H1 (cell line): ENCODE measurements at regions not wholly inside any gene's neighbourhood (a gene's known extent, or its start where the extent isn't known, plus 50 kb on each side); places are given as distances from the start of the nearest gene placed in this dataset.

Source experiments
- CTCF ChIA-PET: fragments of 300-600 bp; sonication (Branson Sonifier 250); formaldehyde crosslinking; loops from one replicate; lab custom pipeline; 2021; ENCODE audit not compliant: partially characterized antibody; lab: Charles Lee
- POLR2A ChIA-PET: fragments of 300-600 bp; sonication (Branson Sonifier 250); formaldehyde crosslinking; loops from one replicate; lab custom pipeline; 2021; ENCODE audit warnings: inconsistent platforms; ENCODE audit not compliant: partially characterized antibody; lab: Charles Lee
- DNase-seq, 2 experiments: peaks; one replicate each; pipeline versions ENCODE4 v3.0.0 to v3.0.0-alpha.2; 2010 to 2022; ENCODE audit warnings: low spot score in 2 of 2, low read depth in 1 of 2, mixed read lengths in 1 of 2
- FAIRE-seq: peaks from 2 replicates; lab custom pipeline; 2011; peaks lifted over from hg19 to GRCh38; lab: Jason Lieb, UNC
- H2AFZ ChIP-seq: 2 replicates; pipeline ENCODE4 v1.8.1; 2012; ENCODE audit warnings: low read length, inconsistent platforms
- H2AK5ac ChIP-seq: 2 replicates; pipeline ENCODE4 v1.6.1; 2013; ENCODE audit warnings: low read depth, low read length
- H2BK120ac ChIP-seq: replicated peaks from 2 replicates; pipeline ENCODE3; 2013; ENCODE audit warnings: low read depth, low read length, inconsistent platforms
- H2BK12ac ChIP-seq: 2 replicates; pipeline ENCODE4 v1.6.1; 2013; ENCODE audit warnings: low read depth, low read length
- H2BK15ac ChIP-seq: 2 replicates; pipeline ENCODE4 v1.6.1; 2013; ENCODE audit warnings: low read length
- H2BK20ac ChIP-seq: 2 replicates; pipeline ENCODE4 v1.6.1; 2013; ENCODE audit warnings: low read length
- H2BK5ac ChIP-seq: 2 replicates; pipeline ENCODE4 v1.6.1; 2013; ENCODE audit warnings: low read depth, low read length
- H3K14ac ChIP-seq: 2 replicates; pipeline ENCODE4 v1.6.1; 2013; ENCODE audit warnings: inconsistent platforms; ENCODE audit not compliant: insufficient read length
- H3K18ac ChIP-seq: 2 replicates; pipeline ENCODE4 v1.6.1; 2013; ENCODE audit warnings: low read length; ENCODE audit errors: extremely low read depth
- H3K23ac ChIP-seq: 2 replicates; pipeline ENCODE4 v1.6.1; 2013; ENCODE audit warnings: inconsistent platforms; ENCODE audit not compliant: insufficient read length
- H3K23me2 ChIP-seq: 2 replicates; pipeline ENCODE4 v1.6.1; 2013; ENCODE audit warnings: low read depth, low read length
- H3K27ac ChIP-seq: 2 replicates; pipeline ENCODE4 v1.6.1; 2011; ENCODE audit warnings: low read depth, low read length, inconsistent platforms
- H3K27me3 ChIP-seq, 4 experiments: replicated peaks in 1 of 4; 1 replicate in 1 of 4; 2 replicates in 3 of 4; pipeline versions ENCODE4 v1.6.1 to v1.8.1; 2011 to 2013; ENCODE audit warnings: low read length in 3 of 4, mild to moderate bottlenecking in 3 of 4, inconsistent platforms in 2 of 4, mixed read lengths in 2 of 4, moderate library complexity in 1 of 4; ENCODE audit not compliant: control insufficient read depth in 3 of 4, insufficient read depth in 3 of 4; ENCODE audit errors: extremely low read depth in 1 of 4
- H3K36me3 ChIP-seq, 4 experiments: 2 replicates each; pipeline versions ENCODE4 v1.6.1 to v1.8.1; 2011 to 2013; ENCODE audit warnings: mild to moderate bottlenecking in 4 of 4, low read length in 3 of 4, moderate library complexity in 2 of 4, control low read depth in 1 of 4, inconsistent platforms in 1 of 4; ENCODE audit not compliant: insufficient read depth in 4 of 4, control insufficient read depth in 2 of 4
- H3K4ac ChIP-seq: replicated peaks from 2 replicates; pipeline ENCODE3; 2013; ENCODE audit warnings: low read length, low read depth, mixed read lengths, inconsistent platforms; ENCODE audit not compliant: insufficient read length
- H3K4me1 ChIP-seq, 4 experiments: replicated peaks in 1 of 4; 1 replicate in 1 of 4; 2 replicates in 3 of 4; pipeline versions ENCODE4 v1.6.1 to v1.8.1; 2011 to 2013; ENCODE audit warnings: low read length in 3 of 4, inconsistent platforms in 2 of 4, mixed read lengths in 1 of 4; ENCODE audit not compliant: insufficient read depth in 4 of 4, control insufficient read depth in 3 of 4
- H3K4me2 ChIP-seq, 2 experiments: 2 replicates each; pipeline versions ENCODE4 v1.6.1 to v1.8.1; 2011 to 2013; ENCODE audit warnings: low read depth in 2 of 2, low read length in 2 of 2, control low read depth in 1 of 2, inconsistent platforms in 1 of 2, mild to moderate bottlenecking in 1 of 2; ENCODE audit not compliant: insufficient read depth in 1 of 2
- H3K4me3 ChIP-seq, 4 experiments: fragments of 200-600, 300-600 bp in 1 of 4; sonication (generic), shearing (Covaris generic), sonication (Bioruptor Twin) in 1 of 4; 2 replicates each; pipeline versions ENCODE4 v1.5.1 to v1.8.1; 2011 to 2016; ENCODE audit warnings: low read length in 4 of 4, low read depth in 3 of 4, control low read depth in 2 of 4, inconsistent platforms in 2 of 4, mild to moderate bottlenecking in 2 of 4, mixed read lengths in 1 of 4, moderate library complexity in 1 of 4; ENCODE audit not compliant: insufficient read depth in 2 of 4; ENCODE audit errors: extremely low read depth in 1 of 4
- H3K56ac ChIP-seq: replicated peaks from 2 replicates; pipeline ENCODE3; 2013; ENCODE audit warnings: low read depth, mild to moderate bottlenecking, mixed read lengths, low read length, inconsistent platforms; ENCODE audit not compliant: insufficient read length
- H3K79me1 ChIP-seq: 2 replicates; pipeline ENCODE4 v1.6.1; 2013; ENCODE audit warnings: low read depth, low read length, control low read depth
- H3K79me2 ChIP-seq, 2 experiments: 2 replicates each; pipeline versions ENCODE4 v1.6.1 to v1.8.1; 2012 to 2013; ENCODE audit warnings: low read length in 2 of 2, mild to moderate bottlenecking in 2 of 2, inconsistent platforms in 1 of 2; ENCODE audit not compliant: insufficient read depth in 2 of 2, control insufficient read depth in 1 of 2
- H3K9ac ChIP-seq, 4 experiments: replicated peaks in 1 of 4; 1 replicate in 1 of 4; 2 replicates in 3 of 4; pipeline versions ENCODE4 v1.6.1 to v1.8.1; 2011 to 2013; ENCODE audit warnings: low read depth in 3 of 4, low read length in 3 of 4, control low read depth in 2 of 4, mild to moderate bottlenecking in 2 of 4, moderate library complexity in 2 of 4, inconsistent platforms in 1 of 4; ENCODE audit errors: extremely low read depth in 1 of 4
- H3K9me3 ChIP-seq, 2 experiments: 2 replicates each; pipeline versions ENCODE4 v1.6.1 to v1.8.1; 2012 to 2013; ENCODE audit warnings: mild to moderate bottlenecking in 2 of 2, moderate library complexity in 2 of 2, control low read depth in 1 of 2, inconsistent platforms in 1 of 2, low read depth in 1 of 2, low read length in 1 of 2, mixed read lengths in 1 of 2; ENCODE audit not compliant: insufficient read depth in 2 of 2
- H4K20me1 ChIP-seq, 2 experiments: replicated peaks in 1 of 2; 2 replicates each; pipeline versions ENCODE3 to v1.8.1; 2011 to 2013; ENCODE audit warnings: inconsistent platforms in 2 of 2, low read length in 2 of 2, mild to moderate bottlenecking in 1 of 2; ENCODE audit not compliant: insufficient read depth in 2 of 2, control insufficient read depth in 1 of 2
- H4K5ac ChIP-seq: 2 replicates; pipeline ENCODE4 v1.6.1; 2013; ENCODE audit warnings: low read length, low read depth, mixed read lengths, inconsistent platforms; ENCODE audit not compliant: insufficient read length
- H4K8ac ChIP-seq: 2 replicates; pipeline ENCODE4 v1.8.0; 2013; ENCODE audit warnings: mild to moderate bottlenecking, moderate library complexity, low read length, inconsistent platforms; ENCODE audit not compliant: insufficient read depth; ENCODE audit errors: extremely low read depth
- H4K91ac ChIP-seq: replicated peaks from 2 replicates; pipeline ENCODE3; 2013; ENCODE audit warnings: low read length, mixed read lengths, inconsistent platforms; ENCODE audit not compliant: insufficient read length
- CBX8 ChIP-seq: fragments of 300-800, 300-1000 bp; sonication (generic); IDR thresholded peaks from 2 replicates; pipeline ENCODE4 v1.7.1; 2016; ENCODE audit warnings: low read depth, low read length, borderline replicate concordance
- CEBPB ChIP-seq: IDR thresholded peaks from 2 replicates; pipeline ENCODE4 v1.6.1; 2012; ENCODE audit warnings: low read depth, low read length
- CHD2 ChIP-seq: IDR thresholded peaks from 2 replicates; pipeline ENCODE4 v1.6.1; 2012; ENCODE audit warnings: low read length, improper control_type of control experiment
- CREB1 ChIP-seq: IDR thresholded peaks from 2 replicates; pipeline ENCODE4 v1.6.1; 2012; ENCODE audit warnings: inconsistent platforms
- EP300 ChIP-seq, 2 experiments: IDR thresholded peaks; 1 replicate in 1 of 2; 2 replicates in 1 of 2; pipeline ENCODE4 v1.6.1; 2011 to 2012; ENCODE audit warnings: low read depth in 2 of 2, low read length in 2 of 2, mild to moderate bottlenecking in 2 of 2, borderline replicate concordance in 1 of 2, inconsistent platforms in 1 of 2, moderate library complexity in 1 of 2
- EZH2 ChIP-seq: fragments of 200-600 bp; sonication (generic); IDR thresholded peaks from 2 replicates; pipeline ENCODE4 v1.7.1; 2012; ENCODE audit warnings: low read depth, mild to moderate bottlenecking, moderate library complexity, low read length, inconsistent platforms; ENCODE audit not compliant: severe bottlenecking
- GTF2F1 ChIP-seq: IDR thresholded peaks from 2 replicates; pipeline ENCODE4 v1.6.1; 2012; ENCODE audit warnings: low read depth, low read length, improper control_type of control experiment, borderline replicate concordance
- KDM1A ChIP-seq: fragments of 200-600, 300-600 bp; sonication (generic); IDR thresholded peaks from 2 replicates; pipeline ENCODE4 v1.7.1; 2016; ENCODE audit warnings: mild to moderate bottlenecking, low read length, borderline replicate concordance
- MAX ChIP-seq: IDR thresholded peaks from 2 replicates; pipeline ENCODE4 v1.6.1; 2012; ENCODE audit warnings: inconsistent platforms
- POU5F1 ChIP-seq: IDR thresholded peaks from 2 replicates; pipeline ENCODE4 v1.6.1; 2011; ENCODE audit warnings: low read depth, mild to moderate bottlenecking, low read length, moderate library complexity
- RNF2 ChIP-seq: fragments of 200-900, 300-1000 bp; sonication (generic); IDR thresholded peaks from 2 replicates; pipeline ENCODE4 v1.7.1; 2016; ENCODE audit warnings: borderline replicate concordance, low read depth, mild to moderate bottlenecking, antibody characterized with exemption, low read length; ENCODE audit not compliant: poor library complexity, severe bottlenecking; ENCODE audit errors: missing control alignments
- SIRT6 ChIP-seq: IDR thresholded peaks from one replicate; pipeline ENCODE4 v1.7.1; 2012; ENCODE audit warnings: low read length, inconsistent platforms
- TAF7 ChIP-seq: optimal IDR thresholded peaks from 2 replicates; pipeline ENCODE3; 2011; ENCODE audit warnings: low read depth, mild to moderate bottlenecking, inconsistent platforms, low read length, moderate library complexity, borderline replicate concordance
- WGBS, 2 experiments: shearing (Covaris generic) in 1 of 2; methylation state at CpG; one replicate each; pipeline versions ENCODE4 v1.1.6 to v1.1.7; 2013 to 2015; ENCODE audit warnings: low lambda C conversion rate in 2 of 2, mixed read lengths in 2 of 2, inconsistent platforms in 1 of 2, low coverage in 1 of 2, missing lambda C conversion rate in 1 of 2; ENCODE audit not compliant: insufficient replicate concordance in 2 of 2, insufficient coverage in 1 of 2, insufficient read length in 1 of 2; ENCODE audit errors: extremely low coverage in 1 of 2, missing lambda C conversion rate in 1 of 2; 5-methylcytosine and 5-hydroxymethylcytosine counted together

- DNase-seq (no peak), FAIRE-seq (no peak)
- Histone ChIP-seq H3K56ac (no peak overlapping the region), H2BK20ac (no peak overlapping the region), H4K20me1 (no peaks in the 10 kb centered on the region), H2BK5ac (no peak overlapping the region), H3K4me2 (no peak overlapping the region), H2BK15ac (no peak overlapping the region), H2AFZ (no peak overlapping the region), H3K9me3 (no peaks in the 10 kb centered on the region; a peak in 2 of 4 replicates), H4K8ac (no peak overlapping the region), H3K14ac (no peak overlapping the region), H3K36me3 (no peaks in the 10 kb centered on the region), H3K18ac (no peak overlapping the region), H3K79me1 (no peaks in the 10 kb centered on the region), H3K4ac (no peak overlapping the region), H4K91ac (no peak overlapping the region), H3K4me3 (no peak overlapping the region), H3K9ac (no peak overlapping the region), H3K27me3 (no peaks in the 10 kb centered on the region), H2AK5ac (no peak overlapping the region), H3K79me2 (no peaks in the 10 kb centered on the region), H3K4me1 (no peaks in the 10 kb centered on the region; a peak in 4 of 7 replicates), H2BK12ac (no peak overlapping the region), H2BK120ac (no peak overlapping the region), H3K23me2 (no peaks in the 10 kb centered on the region), H4K5ac (no peak overlapping the region), H3K27ac (no peak overlapping the region), H3K23ac (no peak overlapping the region)
- WGBS, 2 experiments, result 86% methylated on average over 6 of the region's 6 CpGs; no CpG with 5 or more reads in 1 of the 2 experiments
- ChIA-PET POLR2A (no interaction called here), CTCF (no interaction called here)
- no peak for TF ChIP-seq CHD2
- TF ChIP-seq SIRT6, result no peak
- no peak for TF ChIP-seq CREB1
- TF ChIP-seq CEBPB, result no peak
- no peak for TF ChIP-seq MAX
- no peak for TF ChIP-seq EP300 (IDR thresholded peaks at IDR 0.05; ENCODE audit: borderline replicate concordance in 1 of 2, low read depth in 2 of 2, low read length in 2 of 2)
- TF ChIP-seq RNF2, result no peak
- TF ChIP-seq CBX8, result no peak
- no peak for TF ChIP-seq TAF7
- no peak for TF ChIP-seq EZH2
- no peak for TF ChIP-seq KDM1A
- TF ChIP-seq GTF2F1, result no peak
- no peak for TF ChIP-seq POU5F1
These were observed 271.2 kb downstream of the ZEB1 start for GRCh38 chr10:31590023-31590800.
